Liver (tissue), 3 donors: ENCODE measurements at regions not wholly inside any gene's neighbourhood (a gene's known extent, or its start where the extent isn't known, plus 50 kb on each side); places are given as distances from the start of the nearest gene placed in this dataset.

ENCODE experiments used
- GABPA ChIP-seq, 2 donors: IDR thresholded peaks in 1 of 2; conservative IDR thresholded peaks in 1 of 2; 2 replicates each; pipeline ENCODE4 v1.6.1; 2016; ENCODE audit warnings: antibody characterized with exemption in 2 of 2, mild to moderate bottlenecking in 1 of 2, moderate library complexity in 1 of 2
- MAX ChIP-seq: IDR thresholded peaks from 2 replicates; pipeline ENCODE4 v1.6.1; 2016; ENCODE audit warnings: antibody characterized with exemption
- REST ChIP-seq: IDR thresholded peaks from 2 replicates; pipeline ENCODE4 v1.6.1; 2016; ENCODE audit warnings: antibody characterized with exemption, mild to moderate bottlenecking
- SP1 ChIP-seq: IDR thresholded peaks from 2 replicates; pipeline ENCODE4 v1.6.1; 2018; ENCODE audit warnings: antibody characterized with exemption, mild to moderate bottlenecking
- TAF1 ChIP-seq: conservative IDR thresholded peaks from 2 replicates; pipeline ENCODE4 v1.6.1; 2016; ENCODE audit warnings: antibody characterized with exemption, mild to moderate bottlenecking
- YY1 ChIP-seq: IDR thresholded peaks from 2 replicates; pipeline ENCODE4 v1.6.1; 2016; ENCODE audit warnings: antibody characterized with exemption, mild to moderate bottlenecking
- TF ChIP-seq, protein P1 (sequence below): fragments of 150-350 bp; IDR thresholded peaks from 2 replicates; pipeline ENCODE4 v1.5.1; 2017; ENCODE audit warnings: improper control_type of control experiment, low read depth, low read length; ENCODE audit not compliant: missing input control
- TF ChIP-seq, protein P2 (sequence below): IDR thresholded peaks from 2 replicates; pipeline ENCODE4 v1.6.1; 2016; ENCODE audit warnings: antibody characterized with exemption
- donor health status: healthy.
- donor health status: healthy.

DNA sequence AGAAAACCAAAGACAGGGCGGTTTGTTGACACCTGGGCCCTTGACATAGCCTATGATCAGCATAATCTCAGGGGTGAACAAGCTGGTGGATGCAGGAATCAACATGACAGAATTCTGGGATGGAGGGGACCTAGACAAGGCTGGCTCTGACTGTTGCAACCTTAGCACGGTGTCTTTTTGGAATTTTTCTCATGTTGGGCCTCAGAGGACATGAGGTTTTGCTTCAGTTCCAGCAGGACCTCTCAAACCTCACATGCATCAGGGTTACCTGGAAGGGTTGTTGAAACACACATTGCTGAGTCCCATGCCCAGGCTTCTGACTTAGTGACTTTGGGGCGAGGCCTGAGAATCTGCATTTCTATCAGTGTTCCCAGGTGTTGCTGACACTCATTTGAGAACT, 345.6 kb upstream of the B3GAT1 start:
- TF ChIP-seq, protein P1, sequence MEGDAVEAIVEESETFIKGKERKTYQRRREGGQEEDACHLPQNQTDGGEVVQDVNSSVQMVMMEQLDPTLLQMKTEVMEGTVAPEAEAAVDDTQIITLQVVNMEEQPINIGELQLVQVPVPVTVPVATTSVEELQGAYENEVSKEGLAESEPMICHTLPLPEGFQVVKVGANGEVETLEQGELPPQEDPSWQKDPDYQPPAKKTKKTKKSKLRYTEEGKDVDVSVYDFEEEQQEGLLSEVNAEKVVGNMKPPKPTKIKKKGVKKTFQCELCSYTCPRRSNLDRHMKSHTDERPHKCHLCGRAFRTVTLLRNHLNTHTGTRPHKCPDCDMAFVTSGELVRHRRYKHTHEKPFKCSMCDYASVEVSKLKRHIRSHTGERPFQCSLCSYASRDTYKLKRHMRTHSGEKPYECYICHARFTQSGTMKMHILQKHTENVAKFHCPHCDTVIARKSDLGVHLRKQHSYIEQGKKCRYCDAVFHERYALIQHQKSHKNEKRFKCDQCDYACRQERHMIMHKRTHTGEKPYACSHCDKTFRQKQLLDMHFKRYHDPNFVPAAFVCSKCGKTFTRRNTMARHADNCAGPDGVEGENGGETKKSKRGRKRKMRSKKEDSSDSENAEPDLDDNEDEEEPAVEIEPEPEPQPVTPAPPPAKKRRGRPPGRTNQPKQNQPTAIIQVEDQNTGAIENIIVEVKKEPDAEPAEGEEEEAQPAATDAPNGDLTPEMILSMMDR: no peak
- TF ChIP-seq, protein P2, sequence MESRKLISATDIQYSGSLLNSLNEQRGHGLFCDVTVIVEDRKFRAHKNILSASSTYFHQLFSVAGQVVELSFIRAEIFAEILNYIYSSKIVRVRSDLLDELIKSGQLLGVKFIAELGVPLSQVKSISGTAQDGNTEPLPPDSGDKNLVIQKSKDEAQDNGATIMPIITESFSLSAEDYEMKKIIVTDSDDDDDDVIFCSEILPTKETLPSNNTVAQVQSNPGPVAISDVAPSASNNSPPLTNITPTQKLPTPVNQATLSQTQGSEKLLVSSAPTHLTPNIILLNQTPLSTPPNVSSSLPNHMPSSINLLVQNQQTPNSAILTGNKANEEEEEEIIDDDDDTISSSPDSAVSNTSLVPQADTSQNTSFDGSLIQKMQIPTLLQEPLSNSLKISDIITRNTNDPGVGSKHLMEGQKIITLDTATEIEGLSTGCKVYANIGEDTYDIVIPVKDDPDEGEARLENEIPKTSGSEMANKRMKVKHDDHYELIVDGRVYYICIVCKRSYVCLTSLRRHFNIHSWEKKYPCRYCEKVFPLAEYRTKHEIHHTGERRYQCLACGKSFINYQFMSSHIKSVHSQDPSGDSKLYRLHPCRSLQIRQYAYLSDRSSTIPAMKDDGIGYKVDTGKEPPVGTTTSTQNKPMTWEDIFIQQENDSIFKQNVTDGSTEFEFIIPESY: no peak
- TF ChIP-seq MAX: no peak
- no peak for TF ChIP-seq TAF1
- TF ChIP-seq SP1: no peak
- no peak for TF ChIP-seq YY1
- TF ChIP-seq REST: no peak
- no peak for TF ChIP-seq GABPA (IDR thresholded peaks at IDR 0.05 in 1 of 2, conservative IDR thresholded peaks at IDR 0.05 in 1 of 2)
